Right cardiac atrium (tissue), 5 donors: ENCODE measurements at regions not wholly inside any gene's neighbourhood (a gene's known extent, or its start where the extent isn't known, plus 50 kb on each side); places are given as distances from the start of the nearest gene placed in this dataset.

ENCODE experiments used
- ATAC-seq, 2 donors: fragments of 200-7000 bp; cut with Tn5 transposase; one replicate each; pipeline versions ENCODE4 v1.8.0 to v1.9.1; 2020; ENCODE audit warnings: moderate library complexity in 2 of 2, mild to moderate bottlenecking in 1 of 2
- DNase-seq, 3 donors: peaks; one replicate each; pipeline ENCODE4 v3.0.0-alpha.2; 2020
- H3K27ac ChIP-seq: one replicate; pipeline ENCODE4 v1.5.1; 2013; ENCODE audit warnings: mild to moderate bottlenecking, low read length, control low read depth, moderate library complexity
- H3K27me3 ChIP-seq: one replicate; pipeline ENCODE4 v1.6.1; 2013; ENCODE audit not compliant: control insufficient read depth, insufficient read depth
- H3K4me1 ChIP-seq: one replicate; pipeline ENCODE4 v1.6.1; 2013; ENCODE audit warnings: low read length; ENCODE audit not compliant: control insufficient read depth, insufficient read depth
- H3K4me3 ChIP-seq: one replicate; pipeline ENCODE4 v1.5.1; 2013; ENCODE audit warnings: low read length, control low read depth
- H3K9me3 ChIP-seq: one replicate; pipeline ENCODE4 v1.6.1; 2013; ENCODE audit warnings: low read length; ENCODE audit not compliant: control insufficient read depth
- WGBS: extraction: QIAGEN DNeasy Blood & Tissue Kit; methylation state at CpG from one replicate; pipeline ENCODE4 v1.1.7; 2013; 5-methylcytosine and 5-hydroxymethylcytosine counted together
- intact Hi-C, 4 donors: fragments of 100-400 bp; cut with DNase I; formaldehyde crosslinking; loops; one replicate each; pipeline versions ENCODE4 v1.11.0 to v1.14.0; 2022 to 2023
- donor health status: healthy with polysubstance abuse.
- donor health status: DM: no; HTN: yes; CAD: no.
- donor health status: DM: no; HTN: no; CAD: no.
- donor health status: DM: no; HTN: yes; CAD: no; lungs with severe emphysema.
- donor health status: DM: yes; HTN: yes; CAD: no.

DNA sequence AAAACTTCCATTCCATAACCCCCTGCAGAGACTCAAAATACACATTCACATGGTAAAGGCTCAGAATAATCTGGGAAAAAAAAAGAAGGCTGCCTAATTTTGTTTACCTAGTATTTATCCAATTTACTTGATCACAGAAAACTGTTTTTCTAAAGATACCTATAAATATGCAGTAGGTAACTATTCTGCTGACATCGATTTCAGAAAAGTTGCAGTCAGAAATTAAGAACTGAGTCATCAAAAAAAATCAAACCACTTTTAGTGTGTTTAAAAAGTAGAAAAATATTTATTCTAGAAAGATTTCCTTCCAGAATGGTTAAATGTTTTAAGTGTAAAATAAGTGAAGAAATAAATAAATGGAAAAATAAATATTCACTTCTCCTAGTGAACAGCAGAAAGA is 254.5 kb upstream of the CAND1 start:
- WGBS: 85% methylated on average over 1 of the region's 1 CpG
- no peak overlapping the region for H3K4me3 ChIP-seq
- intact Hi-C loops: no loop called here
- no peaks in the 10 kb centered on the region for H3K9me3 ChIP-seq
- H3K4me1 ChIP-seq: no peaks in the 10 kb centered on the region
- no peak overlapping the region for H3K27ac ChIP-seq
- DNase-seq (no peak), ATAC-seq (no peak)
- no peaks in the 10 kb centered on the region for H3K27me3 ChIP-seq

GRCh38 chr12:67018105-67018504 is 251.1 kb upstream of the CAND1 start:
- Histone ChIP-seq H3K4me1 (no peaks in the 10 kb centered on the region), H3K9me3 (no peaks in the 10 kb centered on the region), H3K27me3 (no peaks in the 10 kb centered on the region), H3K27ac (no peak overlapping the region), H3K4me3 (no peak overlapping the region)
- DNase-seq: no peak
- ATAC-seq: no peak
- 92% methylated on average over 5 of the region's 5 CpGs for WGBS
- intact Hi-C loops: no loop called here

DNA sequence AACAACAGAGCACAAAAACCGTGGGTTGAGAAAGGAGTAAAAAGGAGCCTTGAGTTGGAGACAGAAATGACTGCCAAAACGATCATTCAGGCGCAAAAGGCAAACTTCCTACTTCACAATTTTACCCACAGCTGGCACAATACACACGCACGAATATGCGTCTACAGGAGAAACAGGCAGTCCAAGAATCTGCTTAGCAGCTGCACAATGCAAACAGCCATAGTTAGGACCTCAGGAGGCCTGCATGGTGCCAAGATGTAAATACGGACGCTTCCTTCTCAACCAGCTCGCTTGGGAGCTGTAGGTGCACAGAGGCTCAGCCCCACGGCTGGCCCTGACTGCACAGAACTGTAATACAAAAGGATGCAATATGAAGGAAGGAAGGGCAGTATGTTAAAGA is 250.1 kb upstream of the CAND1 start:
- DNase-seq: no peak
- Histone ChIP-seq H3K4me3 (no peak overlapping the region), H3K9me3 (no peaks in the 10 kb centered on the region), H3K27me3 (no peaks in the 10 kb centered on the region), H3K4me1 (no peaks in the 10 kb centered on the region), H3K27ac (no peak overlapping the region)
- intact Hi-C loops: no loop called here
- no peak for ATAC-seq
- WGBS: 60% methylated on average over 10 of the region's 10 CpGs

DNA sequence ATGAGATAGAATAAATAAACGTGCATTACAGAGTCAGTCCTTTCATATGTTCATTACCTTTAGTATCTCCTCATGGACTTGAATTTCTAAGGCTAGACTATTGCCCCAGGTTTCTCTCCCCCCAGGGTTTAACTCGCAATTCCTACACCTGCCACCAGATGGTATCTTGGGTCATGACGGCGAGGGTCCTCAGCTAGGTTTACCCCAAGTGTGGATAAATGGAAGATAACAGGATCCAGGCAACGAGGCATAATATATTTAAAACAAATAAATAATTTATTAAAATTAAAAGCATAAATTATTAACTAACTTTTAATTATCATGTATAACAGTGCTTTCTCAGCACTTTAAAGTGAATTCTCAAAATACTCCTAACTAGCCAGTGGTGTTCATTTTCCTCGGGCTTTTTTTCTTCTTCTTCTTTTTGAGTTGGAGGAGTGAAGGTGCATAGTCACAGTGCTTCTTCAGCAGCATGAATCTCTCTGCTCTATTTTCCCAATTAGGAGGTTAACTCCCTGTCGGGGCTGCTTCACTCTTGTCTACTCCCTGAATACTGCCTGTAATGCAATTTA is 243.5 kb upstream of the CAND1 start:
- no peak for ATAC-seq
- Histone ChIP-seq H3K4me3 (no peak overlapping the region), H3K27me3 (no peaks in the 10 kb centered on the region), H3K27ac (no peak overlapping the region), H3K4me1 (peaks cover 2% of the 10 kb centered on the region), H3K9me3 (no peaks in the 10 kb centered on the region)
- DNase-seq: no peak
- intact Hi-C loops: loop anchor here in 1 of 4 donors (10.0 kb wide), 1 partner anchor 199 kb away; no protein-coding TSS in a partner anchor
- 32% methylated on average over 7 of the region's 7 CpGs for WGBS

DNA sequence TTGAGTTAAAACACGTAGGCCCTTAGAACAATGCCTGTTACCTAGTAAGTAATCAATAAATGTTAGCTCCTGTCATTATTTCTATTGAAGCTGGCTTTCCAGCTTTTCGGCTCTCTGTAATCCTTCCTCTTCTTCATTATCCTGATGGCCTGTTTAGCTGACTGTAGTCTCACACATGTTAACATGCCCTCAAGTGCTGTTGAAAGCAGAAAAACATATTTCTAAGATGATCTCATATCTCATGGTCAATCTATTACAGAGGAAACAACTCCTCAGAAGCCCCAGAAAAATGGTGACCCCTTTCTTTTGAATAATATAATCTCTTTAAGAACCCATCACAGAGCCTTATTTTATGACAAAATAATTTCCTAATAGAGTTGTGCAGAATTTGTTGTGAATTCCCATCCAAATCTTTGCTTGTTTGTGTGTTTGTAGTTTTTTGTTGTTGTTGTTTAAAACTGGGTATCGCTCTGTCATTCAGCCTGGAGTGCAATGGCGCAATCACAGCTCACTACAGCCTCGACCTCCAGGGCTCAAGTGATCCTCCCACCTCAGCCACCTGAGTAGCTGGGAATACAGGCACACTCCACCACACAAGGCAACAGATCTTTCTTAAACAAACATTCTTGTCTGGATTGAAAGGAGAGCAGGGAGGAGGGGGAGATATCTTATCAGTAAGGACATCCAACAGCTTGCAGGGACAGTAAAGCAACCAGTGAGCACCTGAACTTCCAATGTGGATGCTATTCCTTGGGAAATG is 242.5 kb upstream of the CAND1 start:
- Histone ChIP-seq H3K9me3 (no peaks in the 10 kb centered on the region), H3K27ac (no peak overlapping the region), H3K4me3 (no peak overlapping the region), H3K4me1 (peaks cover 2% of the 10 kb centered on the region), H3K27me3 (no peaks in the 10 kb centered on the region)
- intact Hi-C loops: loop anchor here in 1 of 4 donors (10.0 kb wide), 1 partner anchor 198 kb away; no protein-coding TSS in a partner anchor
- DNase-seq: no peak
- 80% methylated on average over 5 of the region's 5 CpGs for WGBS
- ATAC-seq: no peak

DNA sequence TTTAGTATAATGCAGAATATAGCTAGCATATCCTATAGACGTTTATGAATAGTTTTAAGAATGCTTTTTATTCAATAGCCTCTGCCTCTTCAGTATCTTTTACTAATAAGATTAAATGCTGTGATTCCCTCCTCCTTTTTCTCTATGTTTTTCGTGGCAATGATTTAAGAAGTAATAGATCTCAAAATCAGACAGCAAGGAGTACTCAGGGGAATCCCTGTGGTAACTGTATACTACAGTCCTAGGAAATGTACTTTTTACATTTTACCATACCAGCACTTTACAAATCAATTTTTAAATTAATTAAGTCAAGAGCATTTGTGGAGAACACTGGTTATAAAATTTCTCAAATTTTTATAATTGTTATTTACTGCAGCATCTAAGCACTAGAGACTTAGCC is 240.6 kb upstream of the CAND1 start:
- H3K27ac ChIP-seq: no peak overlapping the region
- 71% methylated on average over 2 of the region's 2 CpGs for WGBS
- no peak for DNase-seq
- no peaks in the 10 kb centered on the region for H3K27me3 ChIP-seq
- peaks cover 2% of the 10 kb centered on the region for H3K4me1 ChIP-seq
- H3K4me3 ChIP-seq: no peak overlapping the region
- no peaks in the 10 kb centered on the region for H3K9me3 ChIP-seq
- intact Hi-C loops: loop anchor here in 1 of 4 donors (10.0 kb wide), 1 partner anchor 196 kb away; no protein-coding TSS in a partner anchor
- no peak for ATAC-seq

GRCh38 chr12:67034110-67034879 is 234.9 kb upstream of the CAND1 start:
- Histone ChIP-seq H3K4me1 (no peaks in the 10 kb centered on the region), H3K27me3 (no peaks in the 10 kb centered on the region), H3K4me3 (no peak overlapping the region), H3K27ac (no peak overlapping the region), H3K9me3 (no peaks in the 10 kb centered on the region)
- no peak for ATAC-seq
- WGBS: 54% methylated on average over 7 of the region's 7 CpGs
- intact Hi-C loops: no loop called here
- no peak for DNase-seq

GRCh38 chr12:67035121-67035520 is 234.0 kb upstream of the CAND1 start:
- 49% methylated on average over 5 of the region's 5 CpGs for WGBS
- no peaks in the 10 kb centered on the region for H3K9me3 ChIP-seq
- ATAC-seq (no peak), DNase-seq (no peak)
- intact Hi-C loops: no loop called here
- H3K27ac ChIP-seq: no peak overlapping the region
- no peaks in the 10 kb centered on the region for H3K4me1 ChIP-seq
- no peaks in the 10 kb centered on the region for H3K27me3 ChIP-seq
- no peak overlapping the region for H3K4me3 ChIP-seq

GRCh38 chr12:67038486-67038885 is 230.7 kb upstream of the CAND1 start:
- DNase-seq (no peak), ATAC-seq (no peak)
- no peaks in the 10 kb centered on the region for H3K27me3 ChIP-seq
- H3K4me3 ChIP-seq: no peak overlapping the region
- WGBS: 91% methylated on average over 2 of the region's 2 CpGs
- H3K9me3 ChIP-seq: no peaks in the 10 kb centered on the region
- intact Hi-C loops: no loop called here
- H3K27ac ChIP-seq: no peak overlapping the region
- H3K4me1 ChIP-seq: peaks cover 3% of the 10 kb centered on the region

- no peaks in the 10 kb centered on the region for H3K27me3 ChIP-seq
- H3K4me1 ChIP-seq: peaks cover 3% of the 10 kb centered on the region
- intact Hi-C loops: no loop called here
- no peaks in the 10 kb centered on the region for H3K9me3 ChIP-seq
- H3K4me3 ChIP-seq: no peak overlapping the region
- WGBS: 64% methylated on average over 8 of the region's 8 CpGs
- DNase-seq (no peak), ATAC-seq (no peak)
- H3K27ac ChIP-seq: no peak overlapping the region
These were observed 228.9 kb upstream of the CAND1 start for GRCh38 chr12:67039995-67040860.

GRCh38 chr12:67040861-67041137 is 228.4 kb upstream of the CAND1 start:
- intact Hi-C loops: no loop called here

More at GRCh38 chr12:67040861-67041137, 228.4 kb upstream of the CAND1 start:
- no peak for ATAC-seq
- no peak for DNase-seq
- Histone ChIP-seq H3K9me3 (no peaks in the 10 kb centered on the region), H3K4me1 (peaks cover 3% of the 10 kb centered on the region), H3K27ac (no peak overlapping the region), H3K4me3 (no peak overlapping the region), H3K27me3 (no peaks in the 10 kb centered on the region)
